ENCODE measurements at regions not wholly inside any gene's neighbourhood (a gene's known extent, or its start where the extent isn't known, plus 50 kb on each side); places are given as distances from the start of the nearest gene placed in this dataset.

DNA sequence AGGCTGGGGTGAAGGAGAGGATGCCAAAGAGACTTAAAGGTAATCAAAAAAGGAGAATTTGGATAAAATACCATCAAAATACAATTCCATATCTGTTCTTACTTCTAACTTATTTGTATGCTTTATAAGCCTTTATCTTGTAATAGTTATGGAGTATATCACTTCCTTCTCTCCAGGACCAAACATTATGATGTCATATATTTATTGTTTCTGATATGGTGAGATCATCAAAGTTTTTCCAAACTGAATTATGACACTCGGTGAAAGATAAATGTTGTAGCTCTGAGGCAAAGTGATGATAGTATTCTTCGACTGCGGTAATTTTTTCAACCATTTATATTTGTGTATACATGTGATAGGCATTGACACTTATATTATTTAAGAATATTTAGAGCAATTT lies 619.3 kb upstream of the TECRL start:
- ChIA-PET CTCF (ENCODE audit: partially characterized antibody) (no interaction called here), POLR2A (ENCODE audit: partially characterized antibody) (no interaction called here)
- no peak overlapping the region for H3K18ac ChIP-seq (ENCODE audit: extremely low read depth, low read length)
- FAIRE-seq: no peak
- H2BK15ac ChIP-seq (ENCODE audit: low read length): no peak overlapping the region
- no peak overlapping the region for H2AFZ ChIP-seq (ENCODE audit: low read length)
- no peak overlapping the region for H3K4me2 ChIP-seq (ENCODE audit: insufficient read depth in 1 of 2, low read depth in 2 of 2, low read length in 2 of 2)
- no peaks in the 10 kb centered on the region for H3K79me1 ChIP-seq (ENCODE audit: low read depth, low read length)
- H2BK5ac ChIP-seq (ENCODE audit: low read depth, low read length): no peak overlapping the region
- WGBS, 2 experiments (ENCODE audit: extremely low coverage in 1 of 2, insufficient coverage in 1 of 2, insufficient read length in 1 of 2, insufficient replicate concordance in 2 of 2, low coverage in 1 of 2, low lambda C conversion rate in 2 of 2, missing lambda C conversion rate in 1 of 2): 97% methylated on average over 3 of the region's 3 CpGs; no CpG with 5 or more reads in 1 of the 2 experiments
- H3K9ac ChIP-seq (replicated peaks in 1 of 4; ENCODE audit: extremely low read depth in 1 of 4, low read depth in 3 of 4, low read length in 3 of 4): no peak overlapping the region
- no peak overlapping the region for H4K91ac ChIP-seq (replicated peaks; ENCODE audit: insufficient read length, low read length)
- H3K23ac ChIP-seq (ENCODE audit: insufficient read length): no peak overlapping the region
- H2AK5ac ChIP-seq (ENCODE audit: low read depth, low read length): no peak overlapping the region
- H2BK12ac ChIP-seq (ENCODE audit: low read depth, low read length): no peak overlapping the region
- H4K5ac ChIP-seq (ENCODE audit: insufficient read length, low read depth, low read length): no peak overlapping the region
- peaks cover 0 to 3% (median 0%) of the 10 kb centered on the region in 4 experiments; a peak in 1 of 7 replicates for H3K4me1 ChIP-seq (replicated peaks in 1 of 4; ENCODE audit: control insufficient read depth in 3 of 4, insufficient read depth in 4 of 4, low read length in 3 of 4)
- DNase-seq (ENCODE audit: low read depth in 1 of 2, low spot score in 2 of 2): no peak
- no peak overlapping the region for H3K27ac ChIP-seq (ENCODE audit: low read depth, low read length)
- TF ChIP-seq CHD2 (IDR thresholded peaks at IDR 0.05; ENCODE audit: low read length): no peak
- no peak overlapping the region for H2BK120ac ChIP-seq (replicated peaks; ENCODE audit: low read depth, low read length)
- no peaks in the 10 kb centered on the region for H3K36me3 ChIP-seq (ENCODE audit: control insufficient read depth in 2 of 4, insufficient read depth in 4 of 4, low read length in 3 of 4)
- 0 out of 4 replicates have a peak, but pooled peaks cover 0 to 6% of the 10 kb centered on the region in 2 experiments for H3K9me3 ChIP-seq (ENCODE audit: insufficient read depth in 2 of 2, low read depth in 1 of 2, low read length in 1 of 2)
- H4K8ac ChIP-seq (ENCODE audit: extremely low read depth, insufficient read depth, low read length): no peak overlapping the region
- no peaks in the 10 kb centered on the region for H3K27me3 ChIP-seq (replicated peaks in 1 of 4; ENCODE audit: control insufficient read depth in 3 of 4, extremely low read depth in 1 of 4, insufficient read depth in 3 of 4, low read length in 3 of 4)
- no peaks in the 10 kb centered on the region for H3K23me2 ChIP-seq (ENCODE audit: low read depth, low read length)
- no peaks in the 10 kb centered on the region for H4K20me1 ChIP-seq (replicated peaks in 1 of 2; ENCODE audit: control insufficient read depth in 1 of 2, insufficient read depth in 2 of 2, low read length in 2 of 2)
- H2BK20ac ChIP-seq (ENCODE audit: low read length): no peak overlapping the region
- no peak overlapping the region for H3K4me3 ChIP-seq (ENCODE audit: extremely low read depth in 1 of 4, insufficient read depth in 2 of 4, low read depth in 3 of 4, low read length in 4 of 4)
- no peak overlapping the region for H3K56ac ChIP-seq (replicated peaks; ENCODE audit: insufficient read length, low read depth, low read length)
- H3K79me2 ChIP-seq (ENCODE audit: control insufficient read depth in 1 of 2, insufficient read depth in 2 of 2, low read length in 2 of 2): no peaks in the 10 kb centered on the region
- no peak overlapping the region for H3K14ac ChIP-seq (ENCODE audit: insufficient read length)
- no peak overlapping the region for H3K4ac ChIP-seq (replicated peaks; ENCODE audit: insufficient read length, low read depth, low read length)
